NCI-H1048 (cell line): ENCODE measurements at regions not wholly inside any gene's neighbourhood (a gene's known extent, or its start where the extent isn't known, plus 50 kb on each side); places are given as distances from the start of the nearest gene placed in this dataset.

Experiments
- DNase-seq: peaks from one replicate; lab custom pipeline; 2025; lab: John Stamatoyannopoulos, UW

- no peak for DNase-seq
Observed at GRCh38 chr12:4223273-4223845, 50.2 kb upstream of the CCND2 start.

DNA sequence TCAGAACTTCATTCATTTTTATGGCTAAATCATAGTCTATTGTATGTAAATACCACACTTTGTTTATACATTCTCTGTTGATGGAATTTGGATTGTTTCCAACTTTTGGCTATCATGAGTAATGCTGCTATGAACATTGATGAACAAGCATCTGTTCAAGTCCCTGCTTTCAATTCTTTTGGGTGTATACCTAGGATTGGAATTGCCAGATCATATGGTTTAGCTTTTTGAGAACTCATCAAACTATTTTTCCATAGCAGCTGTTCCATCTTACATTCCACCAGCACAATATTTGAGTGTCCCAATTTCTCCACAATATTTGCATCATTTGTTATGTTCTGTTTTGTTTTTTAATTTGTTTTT is 52.3 kb upstream of the CCND2 start:
- no peak for DNase-seq

DNA sequence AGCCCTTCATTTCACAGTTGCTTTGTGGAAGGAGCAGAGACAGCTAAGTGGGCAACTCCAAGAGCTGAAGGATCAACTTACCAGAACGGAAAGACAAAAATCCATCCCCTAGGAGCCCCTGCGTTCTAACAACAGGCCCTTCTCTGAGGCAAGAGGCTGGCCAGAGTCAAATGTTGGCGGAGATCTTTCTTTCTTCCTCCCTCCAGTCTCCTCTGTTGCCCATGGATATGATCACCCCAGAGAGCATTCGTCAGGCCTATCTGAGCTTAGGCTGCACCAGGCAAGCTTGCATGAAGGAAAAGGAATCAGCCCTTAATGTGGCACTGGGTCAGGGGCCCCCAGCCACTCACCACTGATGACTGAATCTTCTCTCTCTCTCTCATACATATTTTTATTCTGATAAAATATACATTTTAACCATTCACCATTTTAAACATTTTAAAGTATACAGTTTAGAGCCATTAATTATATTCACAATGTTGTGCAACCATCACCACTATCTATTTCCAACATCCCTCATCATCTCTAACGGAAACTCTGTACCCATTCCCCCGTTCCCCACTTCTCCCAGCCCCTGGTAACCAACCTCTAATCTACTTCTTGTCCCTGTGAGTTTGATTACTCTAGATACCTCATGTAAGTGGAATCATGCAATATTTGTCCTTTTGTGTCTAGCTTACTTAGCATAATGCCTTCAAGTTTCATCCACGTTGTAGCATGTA is 52.9 kb upstream of the CCND2 start:
- no peak for DNase-seq

DNA sequence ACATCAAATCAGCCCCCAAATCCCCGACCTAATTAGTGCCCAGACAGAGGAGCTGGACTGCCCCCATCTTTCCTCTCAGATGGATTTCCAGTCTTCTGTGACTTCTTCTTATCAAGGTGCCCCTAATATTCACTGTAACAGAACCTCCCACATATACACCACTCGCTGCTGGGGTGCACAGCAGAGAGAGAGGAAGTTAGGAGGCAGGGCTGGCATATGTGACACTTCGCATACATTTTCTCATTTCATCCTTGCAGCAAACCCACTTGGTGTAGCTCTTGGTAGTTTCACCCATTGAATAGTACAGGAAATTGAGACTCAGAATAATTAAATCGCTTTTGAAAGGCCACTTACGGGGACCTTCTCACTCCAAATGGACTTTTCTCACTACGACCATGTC is 56.5 kb upstream of the CCND2 start:
- DNase-seq: no peak

GRCh38 chr12:4216187-4216927 is 57.2 kb upstream of the CCND2 start:
- DNase-seq: no peak

- no peak for DNase-seq
Observed at GRCh38 chr12:4215229-4216186, 58.1 kb upstream of the CCND2 start.

- DNase-seq: no peak
Observed at GRCh38 chr12:4214877-4215228, 58.7 kb upstream of the CCND2 start.

DNA sequence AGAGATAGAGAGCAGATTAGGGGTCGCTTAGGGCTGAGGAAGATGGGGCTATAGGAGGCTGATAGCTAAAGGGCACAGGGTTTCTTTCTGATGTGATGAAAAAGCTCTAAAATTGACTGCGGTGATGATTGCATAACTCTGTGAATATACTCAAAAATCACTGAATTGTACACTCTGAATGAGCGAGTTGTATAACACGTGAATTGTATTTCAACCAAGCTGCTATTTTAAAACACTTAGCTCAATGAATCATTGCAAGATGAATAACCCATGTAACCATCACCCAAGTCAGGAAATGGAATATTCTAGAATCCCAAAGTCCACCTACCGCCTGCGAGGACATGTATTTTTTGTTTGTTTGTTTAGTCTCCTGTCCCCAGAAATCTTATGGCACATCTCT is 60.1 kb upstream of the CCND2 start:
- no peak for DNase-seq

DNA sequence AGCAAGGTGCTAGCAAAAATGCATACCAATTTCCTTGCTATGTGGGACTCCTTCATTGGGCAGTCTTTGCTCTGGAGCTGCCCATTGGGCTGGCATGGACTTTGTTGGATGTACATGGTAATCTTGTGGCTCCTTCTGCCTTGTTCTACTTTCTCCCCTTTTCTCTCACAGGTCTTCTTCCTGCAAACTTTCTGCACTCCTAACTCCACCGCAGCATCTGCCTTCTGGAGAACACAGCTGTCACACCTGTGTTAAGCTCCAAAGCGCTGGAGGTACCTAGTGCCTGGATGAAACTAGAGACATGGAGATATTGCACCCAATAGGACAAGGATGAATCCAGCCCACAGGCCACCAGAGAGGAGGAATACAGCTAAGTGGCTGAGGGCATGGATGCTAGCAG is 60.7 kb upstream of the CCND2 start:
- no peak for DNase-seq

- no peak for DNase-seq
Observed at GRCh38 chr12:4211372-4211771, 62.2 kb upstream of the CCND2 start.

GRCh38 chr12:4210183-4210582 is 63.4 kb upstream of the CCND2 start:
- no peak for DNase-seq

DNA sequence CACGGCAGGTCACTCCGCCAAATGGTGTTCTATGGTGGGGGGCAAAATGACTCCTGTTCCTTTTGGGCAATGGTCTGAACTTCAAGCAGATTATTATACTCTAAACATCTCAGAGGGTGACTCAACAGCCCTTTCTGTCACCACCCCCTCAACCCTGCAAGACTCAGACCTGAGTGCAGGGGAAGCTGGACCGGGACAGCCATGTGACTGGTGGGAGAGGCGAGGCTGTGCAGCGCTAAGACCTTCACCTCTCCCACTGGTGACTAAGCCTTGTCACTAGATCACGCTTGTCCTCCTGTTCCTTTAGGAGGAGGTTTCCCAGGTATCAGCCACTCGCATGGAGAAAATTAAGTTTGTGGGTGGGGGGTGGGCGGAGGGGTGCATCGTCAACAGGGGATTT is 67.1 kb upstream of the CCND2 start:
- no peak for DNase-seq

DNA sequence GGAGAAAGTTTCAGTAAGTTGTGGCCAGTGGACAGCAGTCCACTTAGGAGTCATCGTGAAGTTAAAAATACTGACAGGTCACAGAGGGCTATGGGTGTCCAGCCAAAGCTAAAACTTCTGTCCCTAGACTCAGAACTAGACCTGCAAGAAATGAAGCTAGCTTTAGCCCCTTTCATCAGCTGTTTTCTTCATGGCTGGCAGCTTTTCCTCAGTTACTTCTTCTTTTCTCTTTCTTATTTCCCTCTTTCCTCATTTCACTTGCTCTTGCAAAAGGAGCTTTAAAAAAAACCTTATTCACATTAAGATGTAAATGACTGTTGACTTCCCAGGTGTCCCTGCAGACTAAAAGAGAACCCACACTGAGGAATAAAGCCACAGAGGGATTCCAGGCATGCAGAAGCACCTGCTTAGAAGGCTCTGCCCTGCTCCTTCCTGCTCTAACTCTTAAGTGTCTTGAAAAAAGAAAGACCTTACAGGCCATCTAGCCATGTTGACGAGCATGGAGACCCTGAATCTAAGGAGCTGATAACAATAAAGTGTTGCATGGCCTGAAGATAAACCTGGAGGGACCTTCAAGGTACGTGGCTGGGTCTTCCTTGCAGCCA is 69.7 kb upstream of the CCND2 start:
- no peak for DNase-seq

- DNase-seq: no peak
Observed at GRCh38 chr12:4202918-4203317, 70.6 kb upstream of the CCND2 start.

GRCh38 chr12:4202487-4202886 is 71.1 kb upstream of the CCND2 start:
- no peak for DNase-seq

DNA sequence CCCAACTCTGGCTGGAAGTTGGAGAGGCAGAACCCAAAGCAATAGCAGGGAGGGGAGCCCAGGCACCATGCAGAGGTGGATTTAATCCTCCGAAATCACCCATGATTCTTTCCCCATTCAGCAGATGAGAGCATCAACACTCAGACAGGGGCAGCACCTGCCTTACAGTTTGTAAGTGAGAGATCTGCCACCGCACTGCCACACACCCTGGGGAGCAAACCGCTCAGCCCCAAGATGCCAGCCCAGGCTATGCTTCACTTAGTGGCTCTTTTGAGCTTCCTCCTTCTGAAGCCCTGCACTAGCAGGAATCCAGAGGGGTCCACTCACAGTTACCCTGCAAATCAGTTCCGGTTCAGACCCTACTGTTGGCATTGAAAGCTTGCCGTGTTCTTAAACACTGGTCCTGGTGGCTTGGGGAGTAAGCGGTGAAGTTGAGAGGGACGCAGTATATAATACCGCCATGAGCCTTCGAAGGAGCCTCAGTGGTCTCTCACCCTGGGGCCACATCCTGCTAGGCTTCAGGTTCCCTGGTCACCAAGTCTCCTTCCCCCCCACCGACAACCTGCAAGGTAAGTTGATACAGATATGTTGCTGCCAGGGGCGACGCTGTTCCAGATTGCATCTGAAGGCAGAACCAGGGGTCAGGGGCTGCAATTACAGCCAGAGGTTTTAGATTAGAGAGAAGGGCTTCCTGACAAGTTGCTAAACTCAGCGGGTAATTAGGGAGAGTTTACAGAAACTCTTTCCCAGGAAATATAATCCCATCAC is 72.0 kb upstream of the CCND2 start:
- no peak for DNase-seq

GRCh38 chr12:4197922-4198763 is 75.4 kb upstream of the CCND2 start:
- DNase-seq: no peak

DNA sequence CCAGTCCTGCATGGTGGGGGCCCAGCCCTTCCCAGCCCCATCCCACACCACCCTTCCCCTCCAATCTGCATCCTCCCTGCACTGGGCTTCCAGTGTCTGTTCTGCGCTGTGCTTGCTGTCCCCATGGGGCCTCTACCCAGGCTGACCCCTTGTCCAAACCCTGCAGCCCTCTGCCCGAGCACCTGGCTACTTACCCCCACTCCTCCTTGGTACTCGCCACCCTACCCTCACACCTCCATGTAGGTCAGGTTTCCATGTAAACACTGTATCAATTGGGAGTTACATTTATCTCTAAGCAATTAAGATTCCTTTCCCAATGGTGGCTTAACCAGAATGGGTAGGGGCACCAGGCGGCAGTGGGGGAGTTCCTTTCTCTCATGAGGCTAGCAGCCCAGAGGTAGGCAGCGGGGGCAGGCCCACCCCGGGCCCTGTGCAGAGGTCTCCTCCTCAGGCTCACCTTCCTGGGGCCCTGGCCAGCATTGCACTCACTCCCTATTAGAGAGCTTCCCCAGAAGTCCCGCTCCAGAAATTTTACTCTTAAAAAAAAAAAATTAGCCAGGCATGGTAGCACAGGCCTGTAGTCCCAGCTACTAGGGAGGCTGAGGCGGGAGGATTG is 76.6 kb upstream of the CCND2 start:
- no peak for DNase-seq

DNA sequence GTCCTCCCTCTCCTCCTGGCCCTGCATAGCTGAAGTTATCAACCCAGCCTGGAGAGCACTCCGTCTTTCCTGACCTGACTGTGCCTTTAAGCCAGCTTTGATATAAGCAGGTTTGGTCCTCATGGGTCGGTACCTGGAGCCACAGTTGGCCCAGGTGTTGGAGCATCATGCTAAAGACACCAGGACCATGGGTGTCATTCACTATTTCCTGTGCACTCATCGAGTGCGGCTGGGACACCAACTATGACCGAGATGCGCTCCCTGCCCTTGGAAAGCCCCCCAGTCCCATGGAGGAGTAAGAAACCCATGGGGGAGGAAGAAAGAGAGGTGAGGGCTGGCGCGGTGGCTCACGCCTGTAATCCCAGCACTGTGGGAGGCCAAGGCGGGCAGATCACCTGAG is 78.9 kb upstream of the CCND2 start:
- DNase-seq: no peak

DNA sequence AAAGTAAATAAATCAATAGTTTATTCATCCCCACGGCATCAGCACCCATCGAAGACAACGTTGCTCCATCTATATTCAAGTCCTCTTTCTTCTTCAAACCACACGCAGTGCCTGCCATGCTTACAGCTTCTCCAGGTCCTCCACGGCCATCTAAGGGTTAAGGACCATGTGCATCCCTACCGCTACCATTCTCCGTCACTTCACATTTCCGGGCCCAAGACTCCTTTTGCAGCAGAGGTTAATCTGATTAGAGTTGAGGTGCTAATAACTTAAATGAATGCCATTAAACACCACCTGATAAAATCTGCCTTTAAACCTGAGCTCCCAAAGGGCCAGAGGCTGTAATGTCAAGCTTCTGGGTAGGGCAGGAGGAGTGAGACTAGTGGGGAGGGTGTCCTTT is 79.7 kb upstream of the CCND2 start:
- DNase-seq: no peak
